ENCODE measurements at regions not wholly inside any gene's neighbourhood (a gene's known extent, or its start where the extent isn't known, plus 50 kb on each side); places are given as distances from the start of the nearest gene placed in this dataset.

DNA sequence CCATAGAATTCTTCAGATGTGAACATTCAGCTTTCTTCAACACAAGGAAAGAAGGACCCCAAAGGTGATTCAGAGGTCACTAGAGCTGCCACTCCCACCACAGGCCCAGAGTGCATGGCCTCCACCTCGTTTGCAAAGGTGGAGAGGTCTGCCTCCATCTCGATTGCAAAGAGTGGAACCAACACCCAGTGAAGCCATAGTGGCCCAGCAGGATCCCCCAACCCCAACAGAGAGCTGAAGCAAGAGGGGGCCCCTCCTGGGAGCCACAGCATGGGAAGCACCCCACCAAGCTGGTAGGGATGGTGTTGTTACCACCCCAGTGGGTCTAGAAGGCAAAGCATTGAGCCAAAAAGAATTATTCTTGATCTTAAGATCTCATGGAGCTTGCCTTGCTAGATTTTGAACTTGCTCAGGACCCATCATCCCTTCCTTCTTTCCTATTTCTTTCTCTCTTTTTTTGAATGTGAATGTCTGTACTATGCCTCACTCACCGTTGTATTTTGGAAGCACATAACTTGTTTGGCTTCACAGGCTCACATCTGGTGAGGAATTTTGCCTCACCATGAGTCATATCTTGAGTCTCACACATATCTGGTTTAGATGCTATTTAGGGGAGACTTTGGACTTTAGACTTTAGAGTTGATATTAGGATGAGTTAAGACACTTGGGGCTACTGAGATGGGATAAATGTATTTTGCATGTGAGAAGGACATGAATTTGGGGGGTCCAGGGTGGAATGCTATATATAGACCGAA is 119.2 kb downstream of the ANKRD60 start:
- DNase-seq = peak; percentile 22

GRCh38 chr20:58107533-58107932 is 120.9 kb downstream of the ANKRD60 start:
- no peak for DNase-seq

GRCh38 chr20:58106143-58106750 is 122.2 kb downstream of the ANKRD60 start:
- DNase-seq = no peak

DNA sequence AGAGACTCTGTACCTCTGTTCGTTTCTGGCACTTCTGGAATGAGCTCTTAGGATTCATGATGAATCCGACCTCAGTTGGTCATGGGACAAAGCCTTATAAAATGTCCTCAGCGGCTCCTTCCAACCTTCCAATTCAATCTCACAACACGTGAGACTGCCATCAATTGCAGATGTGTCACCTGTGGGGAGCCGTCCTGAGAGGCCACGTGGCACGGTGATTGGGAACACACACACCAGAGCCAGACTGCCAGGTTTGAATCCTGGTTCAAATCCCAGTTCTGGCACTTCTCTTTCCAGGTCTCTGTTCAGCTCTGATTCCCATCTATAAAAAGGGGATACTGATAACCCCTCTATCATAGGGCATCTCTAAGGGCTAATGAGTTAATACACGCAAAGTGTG is 124.5 kb downstream of the ANKRD60 start:
- DNase-seq = no peak

DNA sequence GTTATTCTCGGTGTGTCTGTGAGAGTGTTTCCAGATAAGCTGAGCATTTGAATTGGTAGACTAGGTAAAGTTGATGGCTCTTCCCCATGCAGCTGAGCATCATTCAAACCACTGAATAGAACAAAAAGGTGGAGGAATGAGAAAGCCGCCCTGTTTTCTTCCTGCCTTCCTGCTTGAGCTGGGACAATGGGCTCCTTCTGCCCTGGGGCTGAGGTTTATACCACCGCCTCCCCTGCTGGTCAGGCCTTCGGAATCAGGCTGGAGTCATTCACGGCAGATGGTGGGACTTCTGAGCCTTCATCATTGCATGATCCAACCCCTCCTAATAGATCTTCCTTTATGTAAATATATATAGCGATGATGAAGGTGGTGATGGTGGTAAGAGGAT is 124.9 kb downstream of the ANKRD60 start:
- no peak for DNase-seq

GRCh38 chr20:58102744-58103516 is 125.5 kb downstream of the ANKRD60 start:
- peak; percentile 32 for DNase-seq

DNA sequence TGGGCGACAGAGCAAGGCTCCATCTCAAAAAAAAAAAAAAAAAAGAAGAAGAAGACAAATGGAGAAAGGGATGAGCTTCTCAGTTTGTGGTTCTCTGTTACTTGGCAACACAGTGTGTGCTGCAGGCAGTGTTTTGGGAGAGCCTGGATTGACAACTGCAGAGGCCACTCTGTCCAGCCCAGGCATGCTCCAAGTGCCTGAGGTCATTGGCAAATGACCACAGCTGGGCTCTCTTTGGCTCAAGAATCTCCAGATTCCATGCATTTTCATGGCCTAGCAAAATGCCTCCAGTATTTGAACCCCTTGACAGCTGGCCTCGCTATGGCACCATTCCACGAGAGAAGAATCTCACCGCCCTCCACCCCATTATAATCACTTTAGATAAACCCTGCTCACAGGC is 126.2 kb downstream of the ANKRD60 start:
- DNase-seq = peak; percentile 57

GRCh38 chr20:58100731-58101356 is 127.6 kb downstream of the ANKRD60 start:
- DNase-seq = no peak

GRCh38 chr20:58099956-58100730 is 128.3 kb downstream of the ANKRD60 start:
- peak; percentile 30 for DNase-seq

- peak; percentile 38 for DNase-seq
Observed at GRCh38 chr20:58099291-58099935, 129.0 kb downstream of the ANKRD60 start.

GRCh38 chr20:58098571-58098970 is 129.9 kb downstream of the ANKRD60 start:
- no peak for DNase-seq

DNA sequence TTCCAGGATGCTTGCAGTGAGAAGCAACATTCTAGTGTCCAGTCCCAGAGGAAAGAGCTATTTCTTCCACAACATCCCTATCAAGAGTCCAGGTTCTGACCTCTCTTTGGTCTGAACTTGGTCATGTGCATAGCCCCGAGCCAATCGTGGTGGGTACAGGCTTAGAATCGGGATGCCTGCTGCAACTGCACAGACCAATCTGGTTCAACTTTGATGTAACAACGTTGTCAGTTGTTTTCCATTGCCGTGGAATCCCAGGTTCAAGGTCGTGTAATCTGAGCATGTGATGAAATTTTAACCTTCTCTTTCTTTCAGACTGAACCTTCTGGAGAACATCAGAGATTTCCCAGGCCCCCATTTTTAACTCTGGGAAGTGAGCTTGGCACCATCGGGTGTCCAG is 130.5 kb downstream of the ANKRD60 start:
- DNase-seq = no peak

- no peak for DNase-seq
Observed at GRCh38 chr20:58097429-58097828, 131.0 kb downstream of the ANKRD60 start.

DNA sequence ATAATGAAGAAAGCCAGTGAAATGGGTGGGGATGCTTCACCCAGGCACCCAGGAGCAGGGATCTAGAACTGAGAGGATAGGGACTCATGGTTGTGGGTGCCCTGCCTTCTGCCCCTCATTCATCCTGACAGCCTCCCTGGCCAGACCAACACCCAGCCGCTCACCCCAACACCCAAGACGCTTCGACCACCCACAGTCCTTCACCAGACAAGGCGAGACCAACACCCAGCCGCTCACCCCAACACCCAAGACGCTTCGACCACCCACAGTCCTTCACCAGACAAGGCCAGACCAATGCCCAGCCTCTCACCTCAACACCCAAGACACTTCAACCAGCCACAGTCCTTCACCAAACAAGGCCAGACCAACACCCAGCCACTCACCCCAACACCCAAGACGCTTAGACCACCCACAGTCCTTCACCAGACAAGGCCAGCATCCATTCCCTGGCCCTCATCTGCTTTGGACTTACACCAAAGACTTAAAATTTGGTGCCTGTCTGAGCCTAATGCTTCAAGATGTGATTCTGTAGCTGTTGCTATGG is 131.5 kb downstream of the ANKRD60 start:
- DNase-seq = peak; percentile 28

GRCh38 chr20:58094698-58095097 is 133.8 kb downstream of the ANKRD60 start:
- peak; percentile 37 for DNase-seq

DNA sequence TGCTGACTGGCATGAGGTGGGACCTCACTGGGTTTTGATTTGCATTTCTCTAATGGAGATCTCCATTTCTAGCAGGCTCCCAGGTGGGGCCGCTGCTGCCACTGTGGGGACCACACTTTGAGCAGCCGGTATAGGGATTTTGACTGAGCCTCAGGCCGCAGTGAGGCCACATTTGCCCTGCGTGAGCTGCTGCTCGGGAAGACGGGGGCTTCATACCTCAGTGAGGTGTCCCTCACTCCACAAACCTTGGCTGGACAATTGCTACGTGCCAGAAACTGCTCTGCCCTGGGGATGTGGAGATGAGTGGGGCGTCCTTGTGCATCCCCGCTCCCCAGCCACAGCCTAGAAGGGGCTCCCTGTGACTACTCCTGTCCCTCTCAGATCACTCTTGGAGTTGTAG is 134.3 kb downstream of the ANKRD60 start:
- no peak for DNase-seq

DNA sequence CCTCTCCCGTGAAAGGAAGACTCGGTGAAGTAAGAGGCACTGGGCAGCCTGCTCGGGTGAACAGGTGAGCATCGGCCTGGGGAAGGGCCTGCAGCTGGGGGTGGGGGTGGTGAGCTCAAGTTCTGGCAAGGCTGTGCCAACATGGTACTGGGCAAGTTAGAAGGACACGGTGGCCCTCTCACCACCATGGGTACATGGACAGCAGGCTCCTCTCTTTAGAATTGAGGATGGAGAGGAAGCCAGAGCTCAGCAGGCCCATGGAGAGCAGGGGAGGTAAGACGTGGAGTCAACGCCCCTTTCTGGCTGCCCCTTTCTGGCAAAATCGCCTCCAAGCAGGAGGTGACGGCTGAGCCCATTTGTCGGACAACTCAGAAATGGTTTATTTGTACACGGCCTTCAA is 135.6 kb downstream of the ANKRD60 start:
- DNase-seq = peak; percentile 19

DNA sequence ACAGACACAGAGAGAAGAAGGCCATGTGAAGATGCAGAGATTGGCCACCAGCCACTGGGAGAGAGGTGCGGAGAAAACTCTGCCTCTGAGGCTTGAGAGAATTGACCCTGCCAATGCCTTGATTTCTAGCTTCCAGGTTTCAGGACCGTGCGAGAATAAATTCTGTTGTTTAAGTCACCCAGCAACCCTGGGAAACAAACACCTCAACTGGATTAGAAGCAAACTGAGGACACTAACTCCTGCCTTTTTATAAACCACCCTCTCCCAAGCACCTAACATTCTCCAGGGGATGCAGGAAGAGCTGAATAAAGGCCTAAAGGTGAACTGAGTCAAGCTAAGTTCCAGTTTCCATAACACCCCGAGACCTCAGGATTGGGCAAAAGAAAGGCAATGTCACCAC is 136.1 kb downstream of the ANKRD60 start:
- DNase-seq = peak; percentile 23

DNA sequence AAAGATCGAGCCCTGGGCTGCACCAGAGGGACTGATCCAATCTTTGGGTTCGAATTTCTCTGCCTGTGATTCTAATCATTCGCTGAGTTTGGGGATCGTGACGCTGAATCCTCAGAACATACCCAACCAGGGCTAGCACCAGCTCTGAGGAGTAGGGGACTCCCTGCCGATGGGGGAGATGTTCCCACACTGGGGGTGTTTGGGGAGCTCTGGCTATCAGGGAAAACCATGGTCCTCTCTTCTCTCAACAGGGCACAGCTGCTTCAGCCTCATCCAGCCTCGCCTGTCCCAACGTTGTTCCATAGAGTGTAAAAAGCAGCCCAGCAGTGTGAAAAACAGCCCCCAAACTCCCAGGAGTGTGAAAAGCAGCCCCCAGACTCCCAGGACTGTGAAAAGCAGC is 136.6 kb downstream of the ANKRD60 start:
- peak; percentile 25 for DNase-seq

DNA sequence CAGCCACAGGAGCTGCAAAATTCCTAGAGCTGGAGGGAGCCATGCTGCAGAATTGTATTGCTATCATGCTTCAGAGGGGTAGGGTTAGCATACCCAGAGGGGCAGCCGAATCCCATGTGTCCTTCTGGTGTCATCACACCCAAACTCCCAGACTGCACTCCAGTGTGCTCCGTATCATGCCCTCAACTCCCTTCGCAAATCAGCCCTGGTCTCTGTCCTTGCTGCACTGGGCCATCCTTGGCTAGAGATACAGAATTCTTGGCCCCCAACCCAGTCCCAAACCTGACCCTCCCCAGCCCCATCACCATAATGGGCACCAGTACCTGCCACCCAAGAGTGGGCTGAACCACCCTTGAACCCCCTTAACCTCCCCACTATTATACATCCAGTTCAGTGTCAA is 138.3 kb downstream of the ANKRD60 start:
- DNase-seq = no peak

- DNase-seq = peak; percentile 24
Observed at GRCh38 chr20:58088625-58089024, 139.8 kb downstream of the ANKRD60 start.

- DNase-seq = peak; percentile 37
Observed at GRCh38 chr20:58088105-58088504, 140.3 kb downstream of the ANKRD60 start.
